Endothelial cell (in vitro differentiated cells): ENCODE measurements at regions not wholly inside any gene's neighbourhood (a gene's known extent, or its start where the extent isn't known, plus 50 kb on each side); places are given as distances from the start of the nearest gene placed in this dataset.

Experiments
- DNase-seq: peaks from one replicate; pipeline ENCODE4 v3.0.0; 2021; ENCODE audit warnings: low spot score
- H3K27ac Mint-ChIP-seq: one replicate; pipeline ENCODE4 v1.8.0; 2021; ENCODE audit warnings: mixed read lengths, inconsistent platforms; ENCODE audit not compliant: unreplicated experiment
- H3K27me3 Mint-ChIP-seq: one replicate; pipeline ENCODE4 v1.8.0; 2021; ENCODE audit warnings: mild to moderate bottlenecking, moderate library complexity, mixed read lengths, inconsistent platforms; ENCODE audit not compliant: unreplicated experiment
- H3K36me3 Mint-ChIP-seq: one replicate; pipeline ENCODE4 v1.8.0; 2021; ENCODE audit warnings: mild to moderate bottlenecking, low read depth, mixed read lengths, inconsistent platforms; ENCODE audit not compliant: unreplicated experiment
- H3K4me1 Mint-ChIP-seq: one replicate; pipeline ENCODE4 v1.8.0; 2021; ENCODE audit warnings: mild to moderate bottlenecking, mixed read lengths, inconsistent platforms; ENCODE audit not compliant: unreplicated experiment
- H3K4me3 Mint-ChIP-seq: one replicate; pipeline ENCODE4 v1.8.0; 2021; ENCODE audit warnings: mild to moderate bottlenecking, mixed read lengths, inconsistent platforms; ENCODE audit not compliant: unreplicated experiment
- H3K9me3 Mint-ChIP-seq: one replicate; pipeline ENCODE4 v1.8.0; 2021; ENCODE audit warnings: mixed read lengths, inconsistent platforms; ENCODE audit not compliant: unreplicated experiment
- CTCF ChIP-seq: fragments of 200-600 bp; sonication (generic); IDR thresholded peaks from one replicate; pipeline ENCODE4 v1.5.0; 2021; ENCODE audit warnings: antibody characterized with exemption; ENCODE audit not compliant: unreplicated experiment

GRCh38 chr6:81204731-81205130 is 547.8 kb downstream of the TENT5A start:
- TF ChIP-seq CTCF = no peak
- no peak overlapping the region for H3K27ac Mint-ChIP-seq
- no peak overlapping the region for H3K4me3 Mint-ChIP-seq
- H3K27me3 Mint-ChIP-seq = peaks cover 3% of the 10 kb centered on the region
- H3K4me1 Mint-ChIP-seq = no peaks in the 10 kb centered on the region
- no peaks in the 10 kb centered on the region for H3K36me3 Mint-ChIP-seq
- DNase-seq = no peak
- H3K9me3 Mint-ChIP-seq = peaks cover 7% of the 10 kb centered on the region

GRCh38 chr6:81194374-81194773 is 558.1 kb downstream of the TENT5A start:
- no peak for TF ChIP-seq CTCF
- no peak overlapping the region for H3K27ac Mint-ChIP-seq
- no peaks in the 10 kb centered on the region for H3K9me3 Mint-ChIP-seq
- H3K4me3 Mint-ChIP-seq = no peak overlapping the region
- no peaks in the 10 kb centered on the region for H3K36me3 Mint-ChIP-seq
- H3K27me3 Mint-ChIP-seq = no peaks in the 10 kb centered on the region
- no peak for DNase-seq
- H3K4me1 Mint-ChIP-seq = no peaks in the 10 kb centered on the region

GRCh38 chr6:81172056-81172740 is 580.3 kb downstream of the TENT5A start:
- Mint-ChIP-seq H3K4me1 (no peaks in the 10 kb centered on the region), H3K4me3 (no peak overlapping the region), H3K9me3 (no peaks in the 10 kb centered on the region), H3K36me3 (no peaks in the 10 kb centered on the region), H3K27ac (no peak overlapping the region), H3K27me3 (no peaks in the 10 kb centered on the region)
- no peak for DNase-seq
- no peak for TF ChIP-seq CTCF

GRCh38 chr6:81169166-81169565 is 583.3 kb downstream of the TENT5A start:
- no peak for DNase-seq
- no peak for TF ChIP-seq CTCF
- no peaks in the 10 kb centered on the region for H3K9me3 Mint-ChIP-seq
- H3K27ac Mint-ChIP-seq = no peak overlapping the region
- H3K4me1 Mint-ChIP-seq = no peaks in the 10 kb centered on the region
- no peaks in the 10 kb centered on the region for H3K36me3 Mint-ChIP-seq
- no peaks in the 10 kb centered on the region for H3K27me3 Mint-ChIP-seq
- H3K4me3 Mint-ChIP-seq = no peak overlapping the region

GRCh38 chr6:81166770-81167169 is 585.7 kb downstream of the TENT5A start:
- DNase-seq = no peak
- Mint-ChIP-seq H3K4me1 (no peaks in the 10 kb centered on the region), H3K27me3 (no peaks in the 10 kb centered on the region), H3K27ac (no peak overlapping the region), H3K4me3 (no peak overlapping the region), H3K36me3 (no peaks in the 10 kb centered on the region), H3K9me3 (no peaks in the 10 kb centered on the region)
- no peak for TF ChIP-seq CTCF
